AG09319 (cell line): ENCODE measurements at regions not wholly inside any gene's neighbourhood (a gene's known extent, or its start where the extent isn't known, plus 50 kb on each side); places are given as distances from the start of the nearest gene placed in this dataset.
A peak's percentile ranks its signal among the peaks of the same experiment; 100 is the strongest.
"Not testable (repeated sequence)": the region's sequence is repeated elsewhere in the genome, so short reads cannot be mapped to it uniquely, and the experiment has no call there.

Source experiments
- DNase-seq: peaks from one replicate; pipeline ENCODE4 v3.0.0-alpha.2; 2010; ENCODE audit warnings: low read depth; ENCODE audit errors: extremely low read depth
- TF ChIP-seq, protein P1 (sequence below): IDR thresholded peaks from 2 replicates; pipeline ENCODE4 v1.5.1; 2011; ENCODE audit warnings: low read depth, mild to moderate bottlenecking, inconsistent platforms, low read length, moderate library complexity

DNA sequence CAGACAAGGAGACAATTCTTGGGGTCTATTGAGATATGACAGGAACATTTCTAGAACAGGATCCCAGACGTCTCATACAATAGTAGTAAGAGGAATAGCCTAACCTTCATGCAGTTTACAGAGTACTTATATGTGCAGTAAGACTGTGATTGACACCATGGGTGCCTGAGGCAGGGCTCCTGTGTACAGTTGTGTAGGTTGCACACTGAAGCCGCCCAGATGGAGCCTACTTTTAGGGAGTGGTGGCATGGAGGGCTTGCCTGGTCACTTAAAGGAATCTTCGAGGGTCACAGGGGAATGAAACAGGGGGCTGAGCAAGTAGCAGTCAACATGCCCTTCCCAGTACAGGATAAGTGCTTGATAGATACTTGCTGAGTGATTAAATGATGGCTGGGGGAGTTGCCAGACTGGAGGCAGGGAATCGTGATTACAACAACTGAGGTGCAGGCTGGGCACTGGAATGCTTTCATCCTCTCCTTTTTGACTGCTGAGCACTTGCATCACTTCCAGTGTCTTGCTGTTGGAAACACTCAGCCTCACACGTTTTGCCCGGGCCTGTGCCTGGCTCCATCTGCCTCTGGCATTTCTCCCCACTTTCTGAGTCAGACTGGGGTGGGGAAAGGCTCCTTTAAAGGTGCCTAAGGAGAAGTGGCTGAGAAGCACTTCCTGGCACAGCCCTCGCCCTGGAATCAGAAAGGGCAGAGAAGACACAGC lies 71.0 kb downstream of the COPRS start:
- peak; percentile 67 for DNase-seq

DNA sequence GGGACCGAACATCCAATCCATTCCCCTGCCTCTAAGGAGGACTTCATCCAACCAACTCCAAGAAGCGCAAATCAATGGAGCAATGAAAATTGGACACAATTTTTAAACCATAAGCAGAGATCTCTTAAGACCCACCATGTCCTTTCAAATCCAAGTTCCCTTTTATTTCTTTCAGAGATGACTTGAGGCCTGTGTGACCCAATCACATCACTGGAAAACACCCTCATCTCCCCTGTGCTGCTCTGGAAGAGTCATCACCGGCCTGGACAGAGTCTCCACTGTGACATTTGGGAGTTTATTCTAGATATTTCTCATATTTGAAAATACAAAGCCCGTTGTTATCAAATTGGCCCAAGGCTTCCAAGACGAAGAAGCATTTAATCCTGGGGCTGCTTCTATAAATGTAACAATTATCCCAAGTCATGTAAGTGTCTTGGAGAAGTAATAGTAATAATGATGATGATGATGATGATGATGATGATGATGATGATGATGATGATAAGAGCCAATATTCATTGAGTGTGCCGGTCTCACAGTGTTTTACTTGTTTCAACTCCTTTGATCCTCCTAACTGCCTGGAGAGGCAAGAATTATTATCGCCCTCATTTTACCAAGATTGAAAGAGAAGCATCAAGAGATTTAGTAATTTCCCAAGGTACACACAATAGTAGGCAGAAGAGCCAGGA lies 72.1 kb downstream of the COPRS start:
- DNase-seq: no peak
- TF ChIP-seq, protein P1, sequence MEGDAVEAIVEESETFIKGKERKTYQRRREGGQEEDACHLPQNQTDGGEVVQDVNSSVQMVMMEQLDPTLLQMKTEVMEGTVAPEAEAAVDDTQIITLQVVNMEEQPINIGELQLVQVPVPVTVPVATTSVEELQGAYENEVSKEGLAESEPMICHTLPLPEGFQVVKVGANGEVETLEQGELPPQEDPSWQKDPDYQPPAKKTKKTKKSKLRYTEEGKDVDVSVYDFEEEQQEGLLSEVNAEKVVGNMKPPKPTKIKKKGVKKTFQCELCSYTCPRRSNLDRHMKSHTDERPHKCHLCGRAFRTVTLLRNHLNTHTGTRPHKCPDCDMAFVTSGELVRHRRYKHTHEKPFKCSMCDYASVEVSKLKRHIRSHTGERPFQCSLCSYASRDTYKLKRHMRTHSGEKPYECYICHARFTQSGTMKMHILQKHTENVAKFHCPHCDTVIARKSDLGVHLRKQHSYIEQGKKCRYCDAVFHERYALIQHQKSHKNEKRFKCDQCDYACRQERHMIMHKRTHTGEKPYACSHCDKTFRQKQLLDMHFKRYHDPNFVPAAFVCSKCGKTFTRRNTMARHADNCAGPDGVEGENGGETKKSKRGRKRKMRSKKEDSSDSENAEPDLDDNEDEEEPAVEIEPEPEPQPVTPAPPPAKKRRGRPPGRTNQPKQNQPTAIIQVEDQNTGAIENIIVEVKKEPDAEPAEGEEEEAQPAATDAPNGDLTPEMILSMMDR: no peak

More for the DNA sequence above, 71.0 kb downstream of the COPRS start:
- TF ChIP-seq, protein P1: no peak

DNA sequence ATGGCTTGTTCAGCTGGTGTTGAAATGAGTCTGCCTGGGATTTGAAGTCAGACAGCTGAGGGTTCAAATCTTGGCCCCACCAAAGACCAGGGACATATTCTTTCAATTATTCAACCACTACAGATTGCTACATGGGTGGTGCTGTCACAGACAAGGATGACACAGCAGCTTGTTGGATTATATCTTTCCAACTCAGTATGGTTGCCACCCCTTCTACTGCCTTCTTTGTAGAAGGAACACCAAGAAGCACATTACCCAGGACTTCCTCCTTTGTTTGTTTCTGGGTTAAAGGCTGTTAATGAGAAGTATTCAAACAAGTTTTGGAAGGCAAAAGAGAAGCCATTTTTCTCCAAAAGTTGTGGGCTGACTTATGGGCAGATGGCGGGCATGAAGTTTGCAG lies 78.6 kb downstream of the COPRS start:
- DNase-seq: no peak
- TF ChIP-seq, protein P1: no peak

DNA sequence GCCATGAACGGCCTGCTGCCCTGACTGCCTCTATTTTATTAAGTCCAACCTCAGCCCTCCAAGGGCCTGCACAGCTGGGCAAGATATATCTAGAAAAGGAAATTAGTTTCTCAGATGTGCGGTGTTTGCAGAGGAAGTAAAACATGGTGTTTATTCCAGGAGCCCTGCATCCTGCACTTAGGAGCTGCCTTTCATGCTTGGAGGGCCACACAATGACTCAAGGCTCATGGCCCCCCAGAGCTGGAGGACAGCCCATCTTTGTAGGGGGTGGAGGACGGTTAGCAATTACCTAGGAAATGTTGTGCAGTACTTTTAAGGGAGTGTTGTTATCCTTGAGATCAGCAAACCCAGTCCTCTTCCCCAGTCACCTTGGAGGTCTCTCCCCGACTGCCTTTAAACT lies 80.5 kb downstream of the COPRS start:
- TF ChIP-seq, protein P1: no peak
- DNase-seq: no peak

DNA sequence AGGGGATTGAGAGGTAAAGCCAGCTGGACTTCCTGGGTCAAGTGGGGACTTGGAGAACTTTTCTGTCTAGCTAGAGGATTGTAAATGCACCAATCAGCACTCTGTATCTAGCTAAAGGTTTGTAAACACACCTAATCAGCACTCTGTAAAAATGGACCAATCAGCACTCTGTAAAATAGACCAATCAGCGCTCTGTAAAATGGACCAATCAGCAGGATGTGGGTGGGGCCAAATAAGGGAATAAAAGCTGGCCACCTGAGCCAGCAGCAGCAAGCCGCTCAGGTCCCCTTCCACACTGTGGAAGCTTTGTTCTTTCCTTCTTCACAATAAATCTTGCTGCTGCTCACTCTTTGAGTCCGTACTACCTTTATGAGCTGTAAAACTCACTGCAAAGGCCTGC lies 87.7 kb downstream of the COPRS start:
- DNase-seq: not testable (repeated sequence)

DNA sequence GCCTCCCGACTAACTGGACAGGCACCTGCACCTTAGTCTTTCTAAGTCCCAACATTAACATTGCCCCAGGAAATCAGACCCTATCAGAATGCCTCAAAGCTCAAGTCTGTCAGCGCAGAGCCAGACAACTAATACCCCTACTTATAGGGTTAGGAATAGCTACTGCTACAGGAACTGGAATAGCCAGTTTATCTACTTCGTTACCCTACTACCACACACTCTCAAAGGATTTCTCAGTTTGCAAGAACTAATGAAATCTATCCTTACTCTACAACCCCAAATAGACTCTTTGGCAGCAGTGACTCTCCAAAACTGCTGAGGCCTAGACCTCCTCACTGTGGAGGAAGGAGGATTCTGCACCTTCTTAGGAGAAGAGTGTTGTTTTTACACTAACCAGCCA lies 88.5 kb downstream of the COPRS start:
- DNase-seq: not testable (repeated sequence)

DNA sequence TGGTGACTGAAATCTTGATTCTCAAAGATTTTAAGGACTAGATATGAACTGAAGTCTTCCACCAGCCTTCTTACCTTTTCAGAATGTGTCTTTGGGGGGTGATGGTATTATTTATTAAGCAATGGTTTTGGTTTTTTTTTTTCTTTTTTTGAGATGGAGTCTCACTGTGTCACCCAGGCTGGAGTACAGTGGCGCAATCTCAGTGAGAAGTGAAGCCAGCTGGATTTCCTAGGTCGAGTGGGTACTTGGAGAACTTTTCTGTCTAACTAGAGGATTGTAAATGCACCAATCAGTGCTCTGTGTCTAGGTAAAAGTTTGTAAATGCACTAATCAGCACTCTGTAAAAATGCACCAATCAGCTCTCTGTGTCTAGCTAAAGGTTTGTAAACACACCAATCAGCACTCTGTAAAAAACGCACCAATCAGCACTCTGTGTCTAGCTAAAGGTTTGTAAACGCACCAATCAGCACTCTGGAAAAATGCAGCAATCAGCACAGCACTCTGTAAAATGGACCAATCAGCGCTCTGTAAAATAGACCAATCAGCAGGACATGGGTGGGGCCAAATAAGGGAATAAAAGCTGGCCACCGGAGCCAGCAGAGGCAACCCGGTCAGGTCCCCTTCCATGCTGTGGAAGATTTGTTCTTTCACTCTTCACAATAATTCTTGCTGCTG lies 97.1 kb downstream of the COPRS start:
- DNase-seq: not testable (repeated sequence)

DNA sequence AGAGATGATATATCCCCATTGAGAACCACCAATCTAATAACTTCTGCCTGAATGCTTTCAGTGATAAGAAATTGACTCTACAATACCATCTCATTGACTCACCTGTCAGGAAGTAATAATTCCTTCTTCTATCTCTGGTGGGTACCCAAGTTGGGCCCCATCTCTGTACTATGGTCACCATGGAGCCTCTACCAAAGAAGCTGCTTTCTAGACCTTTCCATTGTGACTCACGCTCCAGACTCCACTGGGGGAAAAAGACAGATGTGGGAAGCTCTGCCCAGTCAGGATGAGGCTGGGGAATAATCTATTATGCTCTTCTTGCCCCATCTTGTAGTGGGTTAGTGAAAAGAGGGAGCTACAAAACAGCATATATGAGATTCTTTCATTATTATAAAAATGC lies 100.4 kb downstream of the COPRS start:
- no peak for DNase-seq
- TF ChIP-seq, protein P1: no peak
